Dermis blood vessel endothelial cell (primary cell): ENCODE measurements at regions not wholly inside any gene's neighbourhood (a gene's known extent, or its start where the extent isn't known, plus 50 kb on each side); places are given as distances from the start of the nearest gene placed in this dataset.
"Not testable (repeated sequence)": the region's sequence is repeated elsewhere in the genome, so short reads cannot be mapped to it uniquely, and the experiment has no call there.

ENCODE experiments used
- DNase-seq: peaks from one replicate; pipeline ENCODE4 v3.0.0; 2010

DNA sequence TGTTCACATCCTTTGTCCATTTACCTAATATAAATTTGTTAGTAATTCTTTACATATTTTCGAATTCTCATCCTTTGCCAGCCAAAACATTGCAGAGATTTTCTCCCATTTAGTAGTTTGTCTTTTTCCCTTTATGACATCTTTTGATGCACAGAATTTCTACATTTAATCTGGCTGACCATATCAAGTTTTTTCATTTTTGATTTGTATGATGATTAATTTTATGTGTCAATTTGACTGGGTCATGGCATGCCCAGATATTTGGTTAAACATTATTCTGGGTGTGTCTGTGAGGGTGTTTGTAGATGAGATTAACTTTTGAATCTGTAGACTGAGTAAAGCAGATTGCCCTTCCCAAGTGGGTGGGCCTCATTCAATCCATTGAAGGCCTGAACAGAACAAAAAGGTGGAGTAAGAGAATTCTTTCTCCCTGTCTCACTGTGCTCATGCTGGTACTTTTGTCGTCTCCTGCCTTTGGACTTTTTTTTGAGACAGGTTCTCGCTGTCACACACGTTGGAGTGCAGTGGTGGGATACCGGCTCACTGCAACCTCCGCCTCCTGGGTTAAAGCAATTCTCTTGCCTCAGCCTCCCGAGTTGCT lies 72.1 kb upstream of the EPB41L1 start:
- no peak for DNase-seq

DNA sequence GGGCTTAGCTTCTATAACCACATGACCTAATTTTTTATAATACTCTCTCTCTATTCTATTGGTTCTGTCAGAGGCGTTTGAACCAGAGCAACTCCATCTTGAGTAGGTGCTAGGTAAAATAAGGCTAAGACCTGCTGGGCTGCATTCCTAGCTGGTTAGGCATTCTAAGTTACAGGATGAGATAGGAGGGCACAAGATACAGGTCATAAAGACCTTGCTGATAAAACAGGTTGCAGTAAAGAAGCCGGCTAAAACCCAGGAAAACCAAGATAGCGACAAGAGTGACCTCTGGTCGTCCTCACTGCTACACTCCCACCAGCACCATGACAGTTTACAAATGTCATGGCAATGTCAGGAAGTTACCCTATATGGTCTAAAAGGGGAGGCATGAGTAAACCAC lies 71.3 kb upstream of the EPB41L1 start:
- not testable (repeated sequence) for DNase-seq

DNA sequence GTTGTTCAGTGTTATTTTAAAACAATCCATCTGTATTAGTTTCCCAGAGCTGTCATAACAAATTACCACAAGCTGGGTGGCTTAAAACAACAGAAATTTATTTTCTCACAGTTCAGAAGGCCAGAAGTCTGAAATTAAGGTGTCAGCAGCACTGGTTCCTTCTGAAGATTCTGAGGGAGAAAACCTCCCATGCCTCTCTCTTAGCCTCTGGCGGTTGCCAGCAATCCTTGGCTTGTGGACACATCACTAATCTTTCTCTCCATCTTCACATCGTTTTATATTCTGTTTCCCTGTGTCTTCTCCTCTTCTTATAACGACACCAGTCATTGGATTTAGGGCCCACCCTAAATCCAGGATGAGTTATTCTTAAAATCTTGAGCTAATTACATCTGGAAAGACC lies 70.2 kb upstream of the EPB41L1 start:
- no peak for DNase-seq

DNA sequence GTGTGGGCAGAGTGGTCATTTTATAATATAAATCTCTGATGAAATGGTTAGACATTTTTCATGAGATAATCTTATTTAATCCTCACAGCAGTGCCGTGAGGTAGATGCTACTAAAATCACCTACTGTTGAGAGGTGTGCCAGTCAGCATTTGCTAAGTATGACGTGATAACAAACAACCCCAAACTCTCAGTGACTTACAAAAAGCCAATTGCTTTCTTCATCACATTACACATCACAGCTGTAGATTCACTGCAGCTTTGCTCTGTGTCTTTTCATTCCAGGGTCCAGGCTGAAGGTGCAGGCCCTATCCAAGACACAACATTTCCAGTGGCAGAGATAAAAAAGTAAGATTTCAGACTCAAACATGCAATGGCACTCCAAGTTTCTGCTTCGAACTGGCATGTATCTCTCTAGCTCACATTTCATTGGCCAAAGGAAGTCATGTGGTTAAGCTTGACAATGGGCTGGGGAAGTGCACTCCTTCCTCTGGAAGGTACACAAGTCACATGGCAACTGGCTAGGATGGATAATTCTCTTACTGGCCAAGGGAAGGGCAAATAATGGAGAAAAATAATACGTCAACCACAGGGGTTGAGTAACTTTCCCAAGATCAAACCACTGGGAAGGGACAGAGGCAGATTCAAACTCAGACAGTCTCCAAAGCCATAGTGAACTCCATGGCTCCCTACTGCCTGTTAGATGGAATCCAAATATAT lies 69.5 kb upstream of the EPB41L1 start:
- DNase-seq, result peak; percentile 48

DNA sequence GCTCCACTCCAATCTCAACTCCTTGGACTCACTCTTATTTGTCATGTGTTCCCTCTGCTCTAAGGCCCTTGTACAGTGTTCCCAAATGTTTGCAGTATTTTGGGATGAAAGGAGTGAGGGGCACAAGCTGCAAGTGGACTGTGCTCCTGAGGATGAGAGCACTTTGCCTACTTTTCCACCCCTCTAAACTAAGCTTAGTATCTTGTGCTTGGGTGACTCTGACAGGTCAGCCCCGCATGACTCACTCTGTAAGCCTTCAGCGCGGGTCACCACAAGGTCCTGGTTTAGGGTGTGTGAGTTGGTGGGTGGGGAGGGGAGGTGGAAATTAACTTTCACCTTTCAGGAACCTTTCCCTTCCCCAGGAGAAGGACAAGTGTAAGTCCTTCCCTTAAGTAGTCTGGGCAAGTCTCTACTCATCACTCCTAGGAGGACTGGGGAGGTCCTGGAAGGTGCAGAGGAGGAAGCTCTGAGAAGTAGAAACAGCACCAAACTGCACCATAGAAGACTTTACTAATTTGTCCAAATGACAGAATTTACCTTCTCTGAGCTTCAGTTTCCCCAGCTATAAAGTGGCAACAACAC lies 68.8 kb upstream of the EPB41L1 start:
- peak; percentile 28 for DNase-seq

DNA sequence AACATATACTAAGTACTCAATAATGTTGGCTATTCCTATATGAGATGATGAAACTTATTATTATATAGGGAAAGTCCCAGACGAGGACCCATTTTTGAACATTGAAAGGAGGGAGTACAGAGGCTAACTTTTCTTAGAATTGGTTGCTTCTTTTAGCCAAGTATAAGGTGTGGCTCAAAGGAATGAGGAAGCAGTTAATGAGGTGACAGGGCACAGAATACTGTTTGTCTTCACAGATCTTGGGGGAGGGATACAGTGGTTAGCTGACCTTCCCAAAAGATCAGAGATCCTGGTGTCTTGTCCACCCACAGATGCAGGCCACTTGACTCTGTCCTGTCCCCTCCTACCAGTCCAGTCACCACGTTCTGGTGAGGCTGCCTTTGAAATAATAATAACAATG lies 67.8 kb upstream of the EPB41L1 start:
- DNase-seq, result no peak

DNA sequence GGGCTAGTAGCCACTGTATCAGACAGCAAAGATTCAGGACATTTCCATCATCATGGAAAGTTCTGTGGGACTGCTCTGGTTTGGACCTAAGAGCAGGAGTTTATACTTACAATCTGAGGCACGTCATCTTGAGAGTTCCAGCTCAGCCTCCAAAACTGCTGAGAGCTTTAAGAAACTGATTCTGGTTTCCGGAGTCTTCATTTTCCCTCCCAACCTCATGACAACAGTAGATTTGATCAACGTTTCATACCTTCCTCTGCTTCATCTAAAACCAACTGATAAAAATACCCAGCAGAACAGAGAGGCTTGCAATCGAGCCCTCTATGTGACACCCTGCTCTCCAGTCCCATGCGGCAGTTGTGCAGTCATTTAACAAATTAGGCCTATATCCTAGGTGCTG lies 64.3 kb upstream of the EPB41L1 start:
- no peak for DNase-seq

DNA sequence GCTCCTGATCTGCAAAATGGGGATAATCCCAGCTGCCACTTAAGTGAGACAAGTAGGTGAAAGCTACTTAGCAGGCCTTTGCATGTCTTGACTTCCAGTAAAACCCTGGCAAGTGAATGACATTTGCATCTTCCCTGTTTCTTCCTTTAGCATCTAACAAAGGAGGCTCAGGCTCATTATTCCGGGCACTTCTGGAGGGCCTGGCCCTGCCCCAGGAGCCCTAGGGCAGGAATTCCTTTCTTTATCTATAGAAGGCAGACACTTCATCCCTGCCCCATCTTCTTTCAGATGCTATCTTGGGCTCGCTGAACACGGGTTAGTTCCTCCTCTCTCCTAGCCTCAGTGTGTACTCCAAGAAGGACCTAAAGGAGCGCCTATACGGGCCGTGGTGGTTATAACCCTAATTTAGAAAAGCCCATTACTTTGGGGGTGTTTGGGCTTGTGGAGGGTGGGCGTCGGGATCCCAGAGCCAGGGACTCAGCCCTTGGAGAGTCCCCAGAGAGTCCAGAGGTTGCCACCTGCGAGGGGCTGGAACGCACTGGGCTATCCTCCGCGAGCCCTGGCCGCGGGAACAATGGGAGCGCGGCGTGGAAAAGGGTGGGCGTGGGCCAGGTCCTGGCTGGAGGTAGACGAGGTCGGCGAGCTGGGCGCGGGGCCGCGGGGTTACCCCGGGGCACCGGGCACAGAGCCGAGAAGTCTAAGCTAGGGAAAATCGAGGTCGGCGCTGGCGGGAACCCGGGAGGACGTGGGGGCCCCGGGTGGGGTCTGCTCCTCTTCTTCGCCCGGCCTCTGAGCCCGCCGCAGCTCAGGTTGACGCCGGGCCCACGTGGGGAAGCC lies 62.8 kb upstream of the EPB41L1 start:
- no peak for DNase-seq

DNA sequence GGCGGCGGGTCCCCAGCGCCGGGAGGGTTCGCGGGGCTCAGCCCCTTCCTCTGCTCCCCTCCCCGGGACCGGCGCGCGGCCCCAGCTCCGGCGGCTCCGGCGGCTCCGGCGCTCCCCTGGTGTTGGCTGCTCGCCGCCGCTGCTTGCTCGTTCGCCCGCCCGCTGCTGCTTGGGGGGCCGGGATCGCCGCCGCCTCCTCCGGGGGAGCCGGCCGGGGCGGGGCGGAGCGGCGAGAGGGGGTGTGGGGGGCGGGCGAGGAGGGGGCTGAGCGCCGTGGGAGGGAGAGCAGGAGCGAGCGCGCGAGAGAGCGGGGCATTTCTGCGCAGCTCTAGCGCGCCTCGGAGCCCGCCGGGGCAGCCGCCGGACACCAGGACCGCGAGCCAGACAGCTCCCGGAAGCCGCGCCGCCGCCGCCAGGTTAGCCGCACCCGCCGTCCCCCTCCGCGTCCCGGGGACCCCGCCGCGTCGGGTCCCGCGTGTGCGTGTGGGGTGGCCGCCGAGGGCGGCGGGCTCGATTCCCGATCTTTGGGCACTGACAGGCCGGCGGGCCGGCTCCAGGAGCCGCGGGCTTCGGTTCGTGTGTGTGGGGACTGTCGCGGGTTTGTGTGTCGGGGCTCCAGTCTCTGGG lies 62.0 kb upstream of the EPB41L1 start:
- peak; percentile 48 for DNase-seq

DNA sequence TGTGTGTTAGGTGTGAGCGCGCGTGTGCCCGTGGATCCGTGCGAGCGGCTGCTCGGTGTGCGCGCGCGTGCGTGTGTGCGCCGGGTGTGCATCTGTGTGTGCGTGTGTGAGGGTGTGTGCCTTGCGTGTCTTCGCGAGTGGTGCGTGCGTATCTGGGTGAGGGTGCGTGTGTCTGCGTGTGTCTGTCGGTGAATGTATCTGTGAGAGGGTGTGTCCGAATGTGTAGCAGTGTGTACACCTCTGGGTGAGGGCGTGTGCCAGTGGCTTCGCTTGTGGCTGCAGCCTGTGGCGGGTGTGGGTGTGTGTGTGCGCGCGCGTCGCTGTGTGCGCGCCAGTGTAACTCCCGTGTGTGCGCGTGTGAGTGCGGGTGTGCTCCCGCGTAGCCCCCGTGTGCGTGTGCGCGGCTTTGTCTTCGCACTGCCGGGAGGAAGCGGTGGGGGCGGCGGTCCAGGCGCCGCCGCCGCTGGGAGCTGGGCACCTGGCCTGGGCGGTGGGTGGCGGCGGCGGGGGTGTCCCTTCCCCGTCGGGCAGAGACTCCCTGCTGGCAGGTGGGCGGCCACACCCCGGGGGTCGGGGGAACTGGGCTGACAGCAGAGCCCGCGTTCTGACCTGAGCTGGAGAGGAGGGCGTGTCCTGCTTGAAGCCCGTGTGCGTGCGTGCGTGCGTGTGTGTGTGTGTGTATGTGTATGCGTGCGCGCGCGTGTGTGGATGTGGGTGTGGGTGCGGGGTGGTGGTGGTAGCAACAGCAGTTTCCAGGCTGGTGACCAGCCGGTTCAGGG lies 61.3 kb upstream of the EPB41L1 start:
- peak; percentile 65 for DNase-seq

DNA sequence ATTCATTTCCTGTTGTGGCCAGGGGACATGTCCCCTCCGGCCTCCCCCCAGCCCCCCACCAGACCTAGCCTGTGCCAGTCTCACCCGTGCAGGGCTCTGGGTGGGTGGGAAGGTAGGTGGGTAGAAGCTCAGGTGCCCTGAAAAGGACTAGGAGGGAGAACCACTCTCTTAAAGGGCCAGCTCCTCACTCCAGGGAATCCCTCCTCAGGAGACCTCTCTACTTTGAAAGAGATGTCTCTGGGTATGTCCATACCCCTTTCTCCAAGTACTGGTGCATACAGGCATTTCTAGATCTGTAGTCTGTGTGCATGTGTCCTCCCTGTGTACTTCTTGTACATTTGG lies 60.8 kb upstream of the EPB41L1 start:
- DNase-seq, result peak; percentile 25

DNA sequence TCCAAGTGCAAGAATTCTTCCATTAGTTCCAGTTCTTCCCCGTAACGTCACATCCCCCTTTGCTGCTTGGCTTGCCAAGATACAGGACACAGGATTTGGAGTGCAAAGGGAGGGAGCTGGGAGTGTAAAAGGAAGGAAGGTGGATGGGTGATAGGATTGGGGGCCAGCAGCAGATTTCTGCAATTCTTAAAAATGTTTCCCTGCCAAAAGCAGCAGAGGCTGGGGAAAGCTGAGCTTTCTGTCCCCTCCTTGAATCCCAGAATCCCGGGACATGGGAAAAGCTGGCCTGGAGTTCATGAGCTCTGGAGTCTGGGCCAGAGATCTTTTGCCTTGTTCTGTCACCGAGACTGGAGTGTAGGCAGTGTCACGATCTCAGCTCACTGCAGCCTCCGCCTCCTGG lies 60.0 kb upstream of the EPB41L1 start:
- DNase-seq, result peak; percentile 54

DNA sequence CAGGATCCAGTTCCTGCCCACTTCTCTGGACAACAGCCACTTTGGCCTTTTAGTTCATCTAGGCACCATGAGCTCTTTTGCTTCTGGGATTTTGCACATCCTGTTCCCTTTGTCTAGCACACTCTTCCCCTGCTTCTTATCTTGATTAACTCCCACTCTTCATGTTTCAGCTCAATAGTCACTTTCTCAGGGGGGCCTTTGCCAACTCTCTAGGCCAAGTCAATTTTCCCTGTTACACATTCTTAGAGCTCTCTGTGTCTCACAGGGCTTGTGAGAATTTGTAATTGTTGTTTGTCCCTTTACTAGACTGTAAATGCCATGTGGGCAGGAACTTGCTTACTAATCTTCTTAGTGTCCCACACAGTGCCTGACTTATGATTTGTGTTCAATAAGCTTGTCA lies 58.1 kb upstream of the EPB41L1 start:
- peak; percentile 36 for DNase-seq

DNA sequence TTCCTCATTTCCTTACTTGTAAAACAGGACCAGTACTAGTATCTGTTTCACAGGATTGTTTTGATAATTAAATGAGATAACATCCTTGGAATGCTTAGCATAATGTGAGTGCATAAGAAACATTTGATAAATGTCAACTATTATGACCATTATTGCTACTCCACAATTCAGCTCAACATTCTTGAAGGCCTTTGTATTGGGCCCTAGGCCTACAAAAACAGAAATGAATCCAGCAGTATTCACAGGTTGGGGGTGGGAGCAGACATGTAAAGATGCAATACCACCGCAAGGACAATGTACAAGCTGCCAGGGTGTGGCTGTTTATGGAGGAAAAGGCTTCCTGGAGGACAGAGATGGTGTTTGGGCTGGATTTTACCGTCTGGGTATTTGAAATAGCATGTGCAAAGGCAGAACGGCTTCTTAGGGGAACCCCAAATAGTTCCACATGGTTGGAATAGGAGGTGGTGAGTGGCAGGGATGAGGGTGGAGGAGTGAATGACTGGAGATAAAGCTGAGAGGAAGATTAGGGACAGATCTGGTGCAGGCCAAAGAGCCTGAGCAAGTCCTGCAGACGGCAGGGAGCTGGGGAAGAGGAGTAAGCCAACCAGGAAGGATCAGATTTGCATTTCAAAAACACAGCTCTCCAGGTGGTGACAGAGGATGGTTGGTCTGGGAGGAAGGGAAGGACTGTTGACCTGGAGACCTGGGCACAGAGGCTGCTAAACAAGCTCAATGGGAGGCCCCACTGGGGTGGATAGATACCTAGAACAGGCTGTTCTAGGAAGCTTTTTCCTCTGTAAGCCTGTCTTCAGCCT lies 57.0 kb upstream of the EPB41L1 start:
- DNase-seq, result peak; percentile 76

DNA sequence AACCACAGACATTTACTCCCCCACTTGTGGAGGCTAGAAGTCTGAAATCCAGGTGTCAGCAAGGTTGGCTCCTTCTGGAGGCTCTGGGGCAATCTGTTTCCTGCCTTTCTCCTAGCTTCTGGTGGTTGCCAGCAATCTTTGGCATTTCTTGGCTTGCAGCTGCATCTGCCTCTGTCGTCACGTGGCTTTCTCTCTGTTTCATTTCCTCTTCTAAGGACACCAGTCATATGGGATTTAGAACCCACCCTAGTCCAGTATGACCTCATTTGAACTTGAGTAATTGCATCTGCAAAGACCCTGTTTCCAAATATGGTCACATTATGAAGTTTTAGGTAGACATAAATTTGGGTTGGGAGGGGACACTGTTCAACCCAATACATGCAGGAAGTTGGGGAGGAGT lies 56.2 kb upstream of the EPB41L1 start:
- DNase-seq, result peak; percentile 95

DNA sequence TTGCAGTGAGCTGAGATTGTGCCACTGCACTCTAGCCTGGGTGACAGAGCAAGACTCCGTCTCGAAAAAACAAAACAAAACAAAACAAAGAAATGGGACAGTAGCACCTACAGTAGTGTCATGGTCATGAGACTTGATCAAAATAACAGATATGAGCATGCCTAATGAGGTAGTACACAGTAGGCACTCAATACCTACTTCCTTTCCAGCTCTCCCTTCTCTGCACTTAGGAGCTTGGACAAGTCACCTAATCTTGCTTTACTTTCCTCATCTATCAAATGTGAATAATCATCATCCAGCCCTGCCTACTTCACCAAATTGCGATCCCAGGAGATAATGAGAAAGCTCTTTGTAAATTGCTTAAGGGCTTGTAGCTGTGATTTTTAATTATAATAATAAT lies 55.4 kb upstream of the EPB41L1 start:
- DNase-seq, result no peak

DNA sequence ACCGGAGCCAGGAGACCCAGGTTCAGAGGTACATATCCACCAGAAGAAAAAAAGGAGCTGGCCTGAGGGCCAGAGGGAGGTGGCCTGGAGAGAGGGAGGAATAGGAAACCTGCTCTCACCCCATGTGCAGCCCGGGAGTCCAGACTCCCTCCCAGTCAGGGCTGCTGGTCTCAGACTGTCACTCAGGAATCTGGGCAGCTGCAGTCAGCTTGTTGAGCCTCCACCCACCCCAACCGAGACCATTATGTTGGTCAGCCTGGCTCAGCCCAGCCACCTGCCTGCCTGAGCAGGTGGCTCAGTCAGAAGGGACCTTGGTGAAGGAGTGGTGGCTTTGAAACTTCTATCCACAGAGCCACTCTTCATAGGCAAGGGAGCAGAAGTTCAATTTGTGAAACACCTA lies 53.3 kb upstream of the EPB41L1 start:
- peak; percentile 20 for DNase-seq

DNA sequence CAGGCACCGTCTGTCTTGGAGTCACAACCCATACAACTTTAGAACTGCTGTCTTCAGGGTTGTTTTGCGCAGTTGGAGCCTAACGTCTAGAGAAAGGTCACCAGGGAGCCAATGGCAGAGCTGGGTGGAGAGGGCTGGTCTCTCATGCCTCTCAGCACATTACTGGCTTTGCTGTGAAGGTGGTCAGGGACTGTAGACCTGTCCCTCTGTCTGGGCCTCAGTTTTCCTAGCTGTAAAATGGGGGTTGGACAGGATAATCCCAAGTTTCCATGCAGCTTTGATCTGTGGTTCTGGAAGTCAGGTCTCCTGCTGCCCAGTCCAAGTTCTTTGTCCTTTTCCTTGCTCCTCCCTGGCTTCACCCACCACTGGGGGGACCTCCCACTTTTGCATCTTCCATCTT lies 52.2 kb upstream of the EPB41L1 start:
- no peak for DNase-seq

DNA sequence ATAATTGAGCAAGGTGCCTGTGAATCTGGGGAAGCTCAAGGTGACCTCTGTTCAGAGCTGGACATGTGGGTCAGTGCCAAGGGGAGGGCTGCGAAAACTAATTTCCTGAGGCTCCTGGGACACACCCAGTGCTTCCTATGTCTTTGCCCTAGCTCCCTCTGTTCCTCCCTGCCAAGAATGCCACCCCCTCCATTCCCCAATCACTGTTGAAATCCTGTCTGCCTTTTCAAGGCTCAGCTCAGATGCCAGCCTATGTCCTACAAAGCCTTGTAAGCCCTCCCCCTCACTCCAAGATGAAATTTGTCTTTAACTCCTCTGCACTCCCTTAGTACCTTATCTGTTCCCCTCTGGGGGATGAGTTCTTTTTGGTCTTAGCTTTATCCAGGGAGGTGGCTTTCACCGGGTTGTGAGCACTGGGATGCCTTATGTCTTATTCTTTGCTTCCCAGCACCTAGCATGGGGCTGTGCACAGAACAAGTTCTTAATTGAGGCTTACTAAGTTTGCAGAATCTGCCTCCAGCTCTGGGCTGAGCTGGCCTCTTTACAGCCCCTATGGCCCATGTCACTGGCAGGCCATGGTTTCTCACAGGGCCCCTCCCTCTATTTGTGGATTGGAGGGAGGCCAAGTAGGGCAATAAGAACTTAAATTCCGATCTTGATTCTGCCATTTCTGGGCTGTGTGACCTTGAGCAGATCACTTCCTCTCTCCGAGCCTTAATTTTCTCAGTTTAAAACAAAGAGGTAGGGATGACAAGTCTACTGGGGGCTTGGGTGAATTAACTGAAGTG lies 51.5 kb upstream of the EPB41L1 start:
- peak; percentile 51 for DNase-seq

DNA sequence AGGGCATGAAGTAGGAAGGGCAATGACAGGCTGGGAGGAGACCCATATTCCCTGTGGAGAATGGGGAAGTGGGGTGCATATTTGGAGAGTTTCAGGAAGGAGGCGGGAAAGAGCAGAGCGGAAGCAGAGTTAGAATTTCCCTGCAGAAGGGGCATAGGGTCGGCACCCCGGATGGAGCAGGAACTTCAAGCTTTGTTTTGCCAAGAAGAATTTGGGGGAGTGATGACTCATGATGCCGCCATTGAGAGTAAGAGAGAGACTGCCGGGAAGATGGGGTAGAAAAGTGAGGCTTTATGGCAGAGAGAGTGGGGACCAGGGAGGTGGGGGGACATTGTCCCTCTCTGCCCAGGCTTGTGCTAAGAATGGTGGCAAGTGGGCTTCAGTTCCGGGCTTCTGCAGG lies 50.3 kb upstream of the EPB41L1 start:
- no peak for DNase-seq
